ENCODE measurements at regions not wholly inside any gene's neighbourhood (a gene's known extent, or its start where the extent isn't known, plus 50 kb on each side); places are given as distances from the start of the nearest gene placed in this dataset.
A peak's percentile ranks its signal among the peaks of the same experiment; 100 is the strongest.
"Not testable (repeated sequence)": the region's sequence is repeated elsewhere in the genome, so short reads cannot be mapped to it uniquely, and the experiment has no call there.

DNA sequence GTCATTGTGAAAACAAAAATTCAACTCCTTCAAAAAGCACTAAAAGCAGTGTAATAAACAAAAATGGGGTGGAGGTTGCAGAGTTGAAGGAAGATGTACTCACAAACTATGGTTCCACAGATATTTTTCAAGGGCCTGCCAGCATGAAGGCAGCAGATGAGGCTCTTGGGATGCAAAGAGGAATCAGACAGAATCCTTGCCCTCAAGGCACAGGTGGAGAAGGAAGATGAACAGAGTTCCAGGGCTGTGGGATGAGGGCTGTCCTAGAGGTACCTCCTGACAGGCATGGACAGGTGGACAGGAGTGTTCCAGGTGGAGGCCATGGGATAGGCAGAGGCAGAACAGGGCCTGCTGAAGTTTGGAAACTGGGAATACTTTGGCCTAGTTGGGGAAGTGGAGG, 140.5 kb upstream of the ANKH start:
- no peak for DNase-seq

- no peak for DNase-seq
Observed at GRCh38 chr5:15010936-15011335, 139.4 kb upstream of the ANKH start.

GRCh38 chr5:15009420-15009819, 137.8 kb upstream of the ANKH start:
- no peak for DNase-seq

GRCh38 chr5:15008921-15009320, 137.3 kb upstream of the ANKH start:
- no peak for DNase-seq

DNA sequence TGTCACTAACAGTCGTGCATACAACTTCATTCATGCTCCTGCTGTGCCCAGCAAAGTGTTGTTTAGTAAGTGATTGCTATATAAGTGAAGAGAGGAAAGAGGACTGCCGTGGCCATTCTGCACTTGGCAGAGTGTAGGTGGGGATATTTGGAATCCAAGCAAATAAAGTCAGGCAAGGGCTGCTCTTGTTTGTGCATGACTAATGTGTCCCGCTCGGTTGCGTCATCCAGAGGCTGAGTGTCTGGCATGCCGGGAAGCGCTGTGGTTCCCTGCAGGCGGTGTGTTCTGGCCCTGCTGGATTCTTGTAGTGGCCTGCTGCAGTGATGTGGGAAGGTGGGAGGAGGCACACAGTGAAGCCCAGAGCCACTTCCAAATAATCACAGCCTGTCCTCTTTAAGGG, 136.9 kb upstream of the ANKH start:
- no peak for DNase-seq

GRCh38 chr5:15007646-15008045, 136.1 kb upstream of the ANKH start:
- no peak for DNase-seq

DNA sequence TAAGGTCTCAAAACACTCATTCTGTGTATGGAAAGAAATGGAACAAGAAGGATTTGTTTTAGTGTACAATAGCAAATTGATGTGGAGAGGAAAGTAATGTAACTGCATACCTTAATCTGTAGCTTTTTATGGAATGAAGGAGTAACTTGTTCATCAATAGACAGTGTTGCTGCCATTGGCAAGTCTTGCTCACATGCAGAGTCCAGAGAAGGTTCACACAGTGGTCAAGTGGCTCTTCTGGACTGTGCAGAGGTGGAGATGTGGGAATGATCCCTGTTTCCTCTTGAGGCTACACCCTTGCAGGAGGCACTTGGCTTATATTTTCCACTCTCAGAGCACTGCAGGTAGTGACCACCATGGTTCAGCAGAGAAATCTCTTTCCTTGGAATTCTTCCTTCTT, 132.9 kb upstream of the ANKH start:
- no peak for DNase-seq

DNA sequence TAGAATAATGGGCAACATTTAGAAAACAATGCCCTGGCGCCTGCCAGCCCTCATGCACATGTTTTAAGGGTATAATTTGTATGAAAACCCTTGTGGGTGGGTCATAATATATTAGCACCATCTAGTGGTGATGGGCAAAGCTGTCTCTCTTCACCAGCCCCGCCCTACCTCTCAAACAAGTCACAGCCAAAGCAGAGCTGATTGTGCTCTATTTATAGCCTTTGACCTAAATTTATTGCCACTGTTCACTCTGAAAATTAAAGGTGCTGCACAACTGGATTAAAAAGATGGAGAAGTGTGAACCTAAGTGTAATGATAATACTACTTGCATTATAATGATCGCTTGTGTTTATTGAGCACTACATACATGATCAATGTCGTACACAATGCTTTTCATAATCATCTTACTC, 131.9 kb upstream of the ANKH start:
- DNase-seq = peak; percentile 36 to 52

DNA sequence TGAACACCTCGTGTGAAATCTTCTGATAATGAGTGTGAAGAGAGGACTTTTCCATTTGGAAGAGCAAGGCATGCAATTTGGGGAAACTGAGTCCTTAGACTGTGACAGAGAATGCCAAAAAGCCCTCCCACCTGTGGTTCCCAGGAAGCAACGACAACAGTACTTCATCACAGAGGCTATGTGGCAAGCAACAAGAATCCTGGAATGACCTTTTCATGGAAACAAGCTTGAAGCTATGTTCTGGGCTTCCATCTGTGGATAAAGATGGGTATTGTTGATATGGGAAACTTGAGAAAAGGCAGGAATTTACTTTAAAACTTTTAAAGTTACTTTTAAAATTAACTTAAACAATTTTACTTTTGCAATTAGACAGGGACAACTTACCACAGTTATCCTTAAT, 131.2 kb upstream of the ANKH start:
- no peak for DNase-seq

- DNase-seq = no peak
Observed at GRCh38 chr5:15002173-15002572, 130.6 kb upstream of the ANKH start.

DNA sequence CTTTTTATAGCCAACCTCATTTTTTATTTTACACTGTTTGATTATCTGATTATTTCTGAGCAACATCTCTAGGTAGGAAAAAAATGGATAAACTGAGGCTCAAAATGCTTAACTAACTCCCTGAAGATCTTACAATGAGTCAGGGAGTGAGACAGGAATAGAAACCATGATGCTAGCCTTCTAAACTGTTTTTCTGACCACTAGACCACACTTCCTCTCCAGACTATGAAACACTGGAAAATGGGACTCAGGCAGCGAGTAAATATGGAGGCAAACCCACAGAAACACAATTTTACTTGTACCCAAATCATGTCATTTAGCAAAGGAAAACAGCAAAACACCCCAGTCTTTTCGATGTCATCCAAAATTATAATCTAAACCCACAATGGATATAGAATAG, 129.9 kb upstream of the ANKH start:
- DNase-seq = no peak

DNA sequence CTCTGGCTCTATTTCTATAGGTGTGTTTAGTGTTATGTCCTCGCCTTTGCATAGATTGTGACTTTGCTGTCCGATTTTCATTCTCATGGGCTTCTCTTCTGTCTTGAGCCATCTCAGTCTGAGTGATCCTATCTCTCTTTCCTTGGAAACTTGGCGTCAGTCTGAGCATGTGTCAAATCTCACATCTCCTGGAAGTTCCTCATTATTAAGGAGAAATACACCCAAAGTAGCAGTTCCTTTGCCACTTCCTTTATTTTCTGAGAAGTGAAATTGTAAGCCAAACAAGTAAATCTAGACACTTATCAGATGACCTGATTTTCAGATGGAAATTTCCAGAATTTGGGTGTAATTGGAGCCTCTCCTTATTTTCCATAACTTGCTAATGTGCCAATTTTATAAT, 126.9 kb upstream of the ANKH start:
- DNase-seq = no peak

DNA sequence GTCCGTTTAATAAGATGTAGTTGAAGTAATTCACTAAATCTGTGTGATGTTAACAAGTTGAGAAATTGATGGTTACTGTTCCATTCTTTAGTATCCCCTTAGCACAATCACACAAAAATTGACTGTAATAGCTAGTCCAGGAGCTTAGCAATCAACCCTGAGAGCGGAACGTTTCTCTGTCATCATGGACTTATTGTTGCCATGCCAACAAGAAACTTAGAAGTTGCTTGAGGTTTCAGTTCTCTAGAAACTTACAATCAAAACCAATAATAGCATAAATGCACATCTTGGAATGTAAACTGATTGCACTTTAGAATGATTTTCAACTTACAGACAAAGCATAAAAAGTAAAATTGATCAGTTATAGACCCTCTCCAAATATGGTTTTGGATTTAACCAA, 125.4 kb upstream of the ANKH start:
- no peak for DNase-seq

DNA sequence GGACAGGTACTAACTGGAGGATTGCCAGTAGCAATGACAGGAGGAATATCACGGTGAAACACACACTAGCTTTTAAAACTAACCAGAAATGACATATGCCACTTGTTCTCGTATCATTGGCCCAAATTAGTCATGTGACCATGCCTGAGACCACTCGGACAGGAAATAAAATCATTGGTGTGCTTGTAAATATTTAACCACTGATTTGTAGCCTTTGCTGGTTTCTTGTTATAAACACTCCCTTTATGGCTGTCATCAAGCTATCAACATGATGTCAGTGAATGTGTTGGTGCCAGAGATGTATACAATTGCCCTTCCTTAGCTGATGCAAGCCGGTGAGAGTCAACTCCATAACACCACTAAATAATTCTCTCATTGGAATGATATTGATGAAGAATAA, 123.7 kb upstream of the ANKH start:
- no peak for DNase-seq

GRCh38 chr5:14993459-14994133, 122.0 kb upstream of the ANKH start:
- DNase-seq = not testable (repeated sequence)

- peak; percentile 38 to 53 for DNase-seq
Observed at GRCh38 chr5:14992751-14993458, 121.3 kb upstream of the ANKH start.

GRCh38 chr5:14988223-14988622, 116.6 kb upstream of the ANKH start:
- DNase-seq = no peak

DNA sequence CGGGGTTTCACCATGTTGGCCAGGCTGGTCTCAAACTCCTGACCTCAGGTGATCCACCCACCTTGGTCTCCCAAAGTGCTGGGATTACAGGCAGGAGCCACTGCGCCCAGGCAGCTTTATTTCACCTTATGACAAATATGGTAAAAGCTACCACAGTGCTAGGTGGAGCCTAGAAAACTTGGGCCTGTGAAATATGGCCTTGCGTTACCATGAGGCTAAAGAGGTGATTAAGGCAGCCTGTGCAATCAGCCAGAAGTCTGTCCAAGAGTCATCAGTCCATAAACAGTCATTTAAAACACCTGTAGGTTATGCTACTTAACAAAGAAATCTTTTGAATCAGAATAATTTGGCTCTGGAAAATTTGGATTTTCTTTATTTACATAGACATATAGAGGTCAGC, 114.8 kb upstream of the ANKH start:
- DNase-seq = no peak

- DNase-seq = peak in 1 of 2 experiments; percentile 6
Observed at GRCh38 chr5:14983666-14984441, 112.3 kb upstream of the ANKH start.

DNA sequence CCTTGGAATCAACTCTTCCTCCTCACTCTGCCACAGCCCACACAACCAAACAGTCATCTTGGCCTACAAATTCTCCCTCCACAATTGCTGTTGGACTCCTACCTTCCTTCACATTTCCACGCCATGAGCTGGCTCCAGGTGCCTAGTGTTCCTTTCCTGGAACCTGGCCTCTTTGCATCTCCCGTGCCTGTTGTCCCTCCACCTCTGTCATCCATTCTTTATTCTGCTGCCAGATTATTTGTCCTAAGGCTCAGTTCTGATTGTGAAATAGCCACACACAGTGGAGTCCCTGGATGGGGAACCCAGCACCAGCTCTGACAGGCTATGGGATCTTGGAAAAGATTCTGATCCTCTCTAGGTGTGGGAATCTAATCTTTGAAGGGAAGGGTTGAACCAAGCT, 109.1 kb upstream of the ANKH start:
- DNase-seq = no peak

DNA sequence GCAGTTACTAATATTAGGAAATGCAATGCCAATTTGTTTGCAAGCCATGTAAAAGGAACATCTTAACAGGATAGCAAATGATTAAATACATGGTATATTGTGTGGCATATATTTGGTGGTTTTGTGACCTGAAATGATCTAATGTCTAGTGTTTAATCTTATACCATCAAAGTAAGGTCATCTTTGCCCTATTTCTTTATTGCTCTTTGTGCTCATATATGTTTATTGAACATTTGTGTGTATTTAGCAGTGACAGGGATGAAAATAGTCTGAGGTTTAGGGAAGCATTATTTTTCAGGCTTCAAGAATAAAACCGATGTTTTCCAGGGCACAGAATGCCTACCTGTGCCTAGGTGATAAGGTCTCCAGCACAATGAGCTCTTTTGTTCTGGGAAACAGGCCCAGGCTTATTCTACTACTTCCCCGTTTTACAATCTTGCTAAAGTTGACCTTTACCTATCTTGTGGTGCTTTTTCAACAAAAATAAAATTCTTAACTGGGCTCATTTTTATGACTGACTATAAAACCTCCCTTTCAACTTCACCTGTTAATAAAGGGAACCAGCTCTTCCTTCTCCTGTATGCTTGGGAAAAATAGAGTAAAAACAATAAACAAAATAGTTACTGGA, 105.6 kb upstream of the ANKH start:
- no peak for DNase-seq

DNA sequence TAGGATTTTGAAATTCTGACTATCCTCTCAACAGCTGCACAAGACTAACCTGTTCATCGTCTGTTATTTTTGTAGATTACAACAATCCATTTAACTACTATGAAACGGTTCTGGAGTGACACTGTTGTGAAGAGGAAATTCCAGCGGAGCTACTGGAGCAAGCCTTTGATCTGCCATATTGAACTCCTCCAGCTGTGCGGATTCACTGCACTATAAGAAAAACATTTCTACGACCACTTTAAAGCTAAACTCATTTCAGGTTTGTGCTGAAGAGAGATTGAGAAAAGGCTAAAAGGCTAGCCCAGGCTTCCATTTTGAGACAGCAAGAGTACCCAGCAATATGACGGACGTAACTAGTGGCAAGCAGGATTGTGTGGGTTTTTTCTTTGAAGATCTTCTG, 104.9 kb upstream of the ANKH start:
- no peak for DNase-seq

- no peak for DNase-seq
Observed at GRCh38 chr5:14971873-14972272, 100.3 kb upstream of the ANKH start.

DNA sequence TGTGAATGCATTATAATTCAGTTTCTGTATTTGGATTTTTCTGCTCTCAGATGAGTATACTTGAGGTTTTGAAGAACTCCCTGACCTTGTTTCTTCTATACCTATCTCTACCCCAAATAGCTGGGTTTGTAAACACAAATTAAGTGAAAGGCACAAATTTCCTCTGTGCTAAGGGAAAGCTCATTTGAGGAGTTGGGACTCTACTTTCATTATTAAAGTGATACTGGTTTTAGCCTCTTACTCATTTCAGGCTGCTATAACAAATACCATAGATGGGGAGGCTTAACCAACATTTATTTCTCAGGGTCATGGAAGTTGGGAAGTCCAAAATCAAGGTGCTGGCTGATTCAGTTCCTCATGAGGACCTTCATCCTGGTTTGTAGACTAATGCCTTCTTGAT, 97.2 kb upstream of the ANKH start:
- DNase-seq = no peak
